Fibroblast of skin of scalp (primary cell): ENCODE measurements at regions not wholly inside any gene's neighbourhood (a gene's known extent, or its start where the extent isn't known, plus 50 kb on each side); places are given as distances from the start of the nearest gene placed in this dataset.

Experiments
- DNase-seq: peaks from one replicate; pipeline ENCODE4 v3.0.0-alpha.2; 2013

GRCh38 chr20:11186301-11187008 is 512.7 kb upstream of the JAG1 start:
- peak; percentile 84 for DNase-seq

DNA sequence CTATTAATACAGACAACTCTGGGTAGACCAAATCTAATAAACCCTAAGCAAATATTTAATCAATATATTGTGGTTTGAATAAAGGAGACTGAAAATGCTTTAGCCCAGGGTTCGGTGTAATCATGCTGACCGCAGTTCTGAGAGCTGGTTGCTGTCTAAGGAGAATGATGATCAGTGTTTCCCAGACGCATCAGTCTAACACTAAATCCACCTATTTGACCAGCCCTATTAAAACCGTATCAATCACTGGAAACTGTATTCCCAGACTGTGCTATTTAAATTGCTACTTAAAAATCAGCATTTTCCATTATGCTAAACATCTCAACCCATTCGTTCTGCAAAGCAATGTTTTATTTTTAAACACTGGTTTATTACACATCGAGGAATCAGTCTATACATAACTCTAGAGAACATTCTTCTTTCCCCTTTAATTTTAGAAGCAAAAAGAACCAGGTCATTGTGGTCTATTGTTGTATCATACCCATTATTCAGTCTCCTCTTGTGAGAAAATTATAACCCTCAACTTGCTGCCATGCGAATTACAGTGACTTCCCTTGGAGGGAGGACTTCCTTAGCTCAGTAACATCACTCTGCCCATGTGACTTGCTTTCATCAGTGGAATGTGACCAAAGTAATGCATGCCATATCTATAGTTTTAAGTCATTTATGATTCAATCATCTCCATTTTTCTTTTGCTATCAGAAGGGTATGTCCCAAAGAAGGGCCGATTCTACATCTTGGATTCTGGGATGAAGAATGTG is 515.2 kb upstream of the JAG1 start:
- DNase-seq: no peak

- no peak for DNase-seq
Observed at GRCh38 chr20:11190741-11191140, 516.9 kb upstream of the JAG1 start.

DNA sequence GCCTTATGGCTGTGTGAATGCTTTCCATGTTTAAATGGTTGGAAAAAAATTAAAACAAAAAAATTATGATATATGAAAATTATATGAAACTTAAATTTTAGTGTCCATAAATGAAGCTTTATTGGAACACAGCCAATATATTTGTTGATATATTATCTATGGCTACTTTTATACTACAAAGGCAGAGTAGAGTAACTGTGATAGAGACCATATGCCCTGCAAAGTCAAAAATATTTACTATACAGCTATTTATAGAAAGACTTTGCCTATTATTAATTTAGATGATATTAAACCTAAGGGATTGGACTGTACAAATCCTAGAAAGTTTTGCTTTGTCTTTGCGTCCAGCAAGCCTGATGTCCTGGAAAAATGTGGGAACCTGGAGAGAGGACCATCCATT is 518.3 kb upstream of the JAG1 start:
- DNase-seq: no peak

DNA sequence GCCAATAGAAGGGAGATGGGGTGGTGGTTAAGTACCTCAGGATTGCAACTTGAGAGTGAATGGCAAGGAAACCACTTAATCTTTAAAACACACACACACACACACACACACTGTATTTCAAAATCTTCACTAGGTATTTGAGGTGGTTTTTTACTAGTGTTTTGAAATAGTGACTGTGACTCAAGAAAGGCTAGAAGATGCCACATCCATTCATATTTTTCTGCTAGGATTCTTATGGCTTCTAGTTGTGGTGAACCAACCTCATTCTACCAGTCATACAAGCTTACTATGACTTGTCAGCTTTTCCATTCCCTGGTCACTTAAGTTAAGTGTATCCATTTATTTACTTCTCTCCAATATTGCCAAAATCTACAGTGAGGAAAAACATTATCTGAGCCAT is 519.4 kb upstream of the JAG1 start:
- DNase-seq: peak; percentile 49

- DNase-seq: no peak
Observed at GRCh38 chr20:11195169-11195568, 521.4 kb upstream of the JAG1 start.

GRCh38 chr20:11195899-11196558 is 522.2 kb upstream of the JAG1 start:
- DNase-seq: peak; percentile 66

GRCh38 chr20:11197851-11198250 is 524.1 kb upstream of the JAG1 start:
- no peak for DNase-seq

GRCh38 chr20:11200423-11200822 is 526.6 kb upstream of the JAG1 start:
- DNase-seq: no peak

- DNase-seq: peak; percentile 65
Observed at GRCh38 chr20:11204926-11205768, 531.3 kb upstream of the JAG1 start.

DNA sequence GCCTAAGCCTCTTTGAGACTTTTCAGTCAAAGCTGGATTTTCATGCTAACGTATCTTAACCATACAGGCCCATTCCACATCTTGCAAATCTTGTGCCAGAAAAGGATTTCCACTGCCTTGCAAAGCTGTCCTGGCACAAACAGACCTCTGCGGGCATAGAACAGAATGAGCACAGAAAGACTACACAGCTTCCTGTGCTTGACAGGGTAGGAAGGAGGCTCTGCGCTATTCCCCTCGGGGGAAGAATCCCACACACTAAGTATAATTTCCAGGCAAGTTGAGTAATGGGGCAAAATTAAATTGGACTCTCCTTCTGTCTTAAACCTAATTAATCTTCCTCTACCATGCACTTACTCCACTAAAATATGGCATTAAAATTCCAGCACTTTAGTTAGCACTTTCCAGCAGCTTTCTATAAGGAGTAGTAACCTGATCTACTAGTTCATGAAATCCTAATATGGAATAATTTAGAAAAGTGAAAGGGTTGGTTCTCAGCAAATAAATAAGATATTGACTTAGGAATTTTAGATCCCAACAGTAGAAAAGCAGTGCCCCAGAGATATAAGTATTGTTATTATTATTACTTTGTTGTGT is 532.1 kb upstream of the JAG1 start:
- peak; percentile 31 for DNase-seq

GRCh38 chr20:11207749-11208502 is 534.1 kb upstream of the JAG1 start:
- peak; percentile 85 for DNase-seq

DNA sequence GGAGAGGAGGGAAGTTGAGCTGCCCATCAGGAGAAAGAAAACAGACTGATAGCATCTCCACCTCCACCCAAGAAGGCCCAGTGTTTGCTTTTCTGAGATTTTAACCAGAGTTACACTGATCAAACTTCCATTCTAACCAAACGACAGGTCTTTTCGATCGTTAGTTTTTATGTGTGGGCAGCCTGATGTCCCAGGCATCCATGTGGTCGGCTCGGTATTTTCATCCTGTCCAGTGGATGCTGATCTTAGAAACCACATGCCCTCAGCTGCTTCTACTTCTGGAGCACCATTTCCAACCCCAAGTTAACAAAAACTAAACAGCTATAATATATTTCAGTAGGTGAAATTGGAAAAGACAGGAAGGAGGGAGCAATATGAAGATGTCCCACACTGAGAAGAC is 536.8 kb upstream of the JAG1 start:
- no peak for DNase-seq

- no peak for DNase-seq
Observed at GRCh38 chr20:11212272-11212671, 538.5 kb upstream of the JAG1 start.

- no peak for DNase-seq
Observed at GRCh38 chr20:11212902-11213301, 539.1 kb upstream of the JAG1 start.

DNA sequence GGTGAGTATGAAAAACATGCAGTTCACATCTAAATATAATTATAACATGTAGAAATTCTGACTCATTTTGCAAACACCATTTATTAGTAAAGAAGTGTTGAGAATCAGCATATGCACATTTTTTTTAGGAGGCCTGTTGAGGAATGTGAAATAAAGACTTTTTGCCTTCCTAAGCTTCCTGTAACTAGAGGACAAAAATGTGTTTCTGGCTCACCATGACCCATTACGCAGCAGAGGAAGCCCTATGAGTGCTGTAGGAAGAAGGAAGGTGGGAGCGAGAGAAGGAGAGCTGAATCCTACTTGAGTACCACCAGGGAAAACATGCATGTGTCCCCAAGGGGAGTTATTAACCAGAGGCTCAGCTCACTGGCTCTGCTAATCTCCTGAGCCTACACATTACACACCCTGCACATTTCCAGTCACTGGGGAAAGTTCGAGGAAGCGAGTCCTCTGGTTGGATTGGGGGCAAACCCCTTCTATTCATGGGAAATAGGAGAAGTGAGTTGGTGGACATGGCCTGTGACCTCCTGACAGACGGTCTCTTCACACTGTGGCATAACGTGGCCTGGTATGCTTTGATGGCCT is 540.5 kb upstream of the JAG1 start:
- DNase-seq: peak; percentile 80

DNA sequence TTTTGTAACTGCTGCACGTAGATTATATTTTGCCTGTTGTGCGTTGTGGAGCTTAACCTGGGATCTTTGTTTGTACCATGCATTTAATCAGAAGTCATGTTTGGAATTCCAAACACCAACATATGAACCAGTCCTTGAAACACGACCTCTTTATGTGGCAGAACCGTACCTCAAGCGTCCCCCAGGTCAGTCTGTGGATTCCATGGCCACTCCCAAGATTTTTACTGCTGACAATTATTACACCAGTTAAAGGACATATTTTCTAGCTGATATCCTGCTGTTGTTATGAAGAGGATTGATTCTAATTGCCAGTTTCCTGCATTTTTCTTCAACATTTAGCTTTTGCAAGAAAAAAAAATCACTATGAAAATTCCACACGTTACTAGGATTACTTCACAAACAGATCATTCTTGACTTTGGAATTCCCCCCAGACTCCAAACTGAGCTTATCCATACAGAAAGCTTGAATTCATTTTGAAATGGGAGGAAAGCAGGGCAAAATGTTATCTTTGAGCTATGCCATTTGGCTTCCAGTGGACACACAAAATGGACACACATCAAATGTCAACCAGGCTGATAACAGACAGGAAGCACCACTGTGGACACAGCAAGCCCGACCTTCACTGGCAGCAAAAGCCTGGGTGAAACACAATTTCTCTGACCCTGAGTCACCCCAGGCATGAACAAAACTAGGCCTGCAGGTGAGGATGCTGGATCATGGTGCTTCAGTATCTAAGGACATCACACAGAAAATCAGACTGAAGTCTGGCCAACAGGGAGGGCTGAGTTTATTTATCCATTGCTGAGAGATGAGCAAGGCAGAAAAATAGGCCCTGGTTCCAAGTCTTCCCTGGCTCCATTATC is 542.9 kb upstream of the JAG1 start:
- DNase-seq: peak; percentile 94

DNA sequence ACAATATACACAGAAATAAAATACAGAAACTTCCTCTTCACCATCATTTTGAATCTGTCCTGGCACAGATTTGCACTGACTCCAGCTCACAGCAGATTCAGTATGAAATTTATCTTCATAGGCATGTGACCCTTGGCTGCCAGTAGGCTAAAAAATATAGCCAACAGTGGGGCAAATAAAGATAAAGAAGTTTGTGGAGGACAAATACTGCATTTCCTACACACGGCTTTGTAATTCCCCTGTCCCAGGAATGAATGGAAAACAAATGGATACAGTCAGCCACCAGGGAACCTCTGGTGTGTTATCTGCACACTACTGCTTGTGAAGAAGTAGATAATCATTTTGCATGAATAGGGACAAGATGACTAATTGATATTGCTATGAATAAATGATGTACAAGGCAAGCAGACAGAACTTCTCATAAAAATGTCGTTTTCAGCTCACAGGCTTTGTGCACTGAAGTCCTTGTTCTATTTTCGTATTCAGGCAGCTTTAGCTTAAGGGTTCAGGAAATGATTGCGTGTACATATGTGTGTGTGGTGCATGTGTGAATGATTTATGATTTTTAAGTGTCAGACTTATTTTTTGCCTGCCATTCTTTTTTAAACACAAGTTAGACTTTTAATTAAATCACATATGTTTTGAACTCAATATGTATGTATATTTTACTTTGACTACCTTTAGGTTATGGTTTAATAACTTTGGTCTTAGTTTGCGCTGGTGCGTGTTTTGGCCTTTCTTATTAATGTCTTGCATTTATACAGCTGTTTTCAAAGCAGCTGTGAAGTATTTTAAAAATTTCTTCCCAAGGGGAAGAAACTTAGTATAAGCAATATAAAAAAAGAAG is 543.8 kb upstream of the JAG1 start:
- DNase-seq: peak; percentile 77

GRCh38 chr20:11218173-11218680 is 544.4 kb upstream of the JAG1 start:
- DNase-seq: no peak
